Calu3 (cell line): ENCODE measurements at regions not wholly inside any gene's neighbourhood (a gene's known extent, or its start where the extent isn't known, plus 50 kb on each side); places are given as distances from the start of the nearest gene placed in this dataset.

Experiments used
- BruUV-seq: library from RNA; stranded (reverse); fragments of 400-500 nt; replicated peaks from 2 replicates; lab custom pipeline; 2021; lab: Mats Ljungman, UMichigan
- CTCF ChIA-PET: fragments of 300-600 bp; sonication (Branson Sonifier 250); formaldehyde crosslinking; loops from one replicate; lab custom pipeline; 2022; ENCODE audit warnings: antibody characterized with exemption; lab: Charles Lee
- DNase-seq: peaks from one replicate; pipeline ENCODE4 v3.0.0; 2022
- H3K27ac Mint-ChIP-seq: one replicate; pipeline ENCODE4 v1.8.0; 2022; ENCODE audit warnings: mixed read lengths; ENCODE audit not compliant: unreplicated experiment
- H3K27me3 Mint-ChIP-seq: one replicate; pipeline ENCODE4 v1.8.0; 2022; ENCODE audit warnings: mixed read lengths; ENCODE audit not compliant: unreplicated experiment
- H3K36me3 Mint-ChIP-seq: one replicate; pipeline ENCODE4 v1.8.0; 2022; ENCODE audit warnings: mild to moderate bottlenecking, moderate library complexity, mixed read lengths; ENCODE audit not compliant: insufficient read depth, unreplicated experiment
- H3K4me1 Mint-ChIP-seq: one replicate; pipeline ENCODE4 v1.8.0; 2022; ENCODE audit warnings: mild to moderate bottlenecking, low read depth, mixed read lengths; ENCODE audit not compliant: unreplicated experiment
- H3K4me3 Mint-ChIP-seq: one replicate; pipeline ENCODE4 v1.8.0; 2022; ENCODE audit warnings: mild to moderate bottlenecking, low read depth, moderate library complexity, mixed read lengths; ENCODE audit not compliant: unreplicated experiment
- H3K9me3 Mint-ChIP-seq: one replicate; pipeline ENCODE4 v1.8.0; 2022; ENCODE audit warnings: low read depth, mixed read lengths; ENCODE audit not compliant: unreplicated experiment
- CTCF ChIP-seq: fragments of 200-600 bp; IDR thresholded peaks from one replicate; pipeline ENCODE4 v1.8.0; 2022; ENCODE audit warnings: antibody characterized with exemption; ENCODE audit not compliant: unreplicated experiment
- intact Hi-C: fragments of 100-400 bp; cut with micrococcal nuclease; formaldehyde crosslinking; loops from one replicate; pipeline ENCODE4 v1.10.0; 2022; ENCODE audit not compliant: unreplicated experiment

GRCh38 chr6:51062166-51062722 lies 243.6 kb downstream of the TFAP2B start:
- intact Hi-C loops = no loop called here
- Mint-ChIP-seq H3K4me1 (no peaks in the 10 kb centered on the region), H3K9me3 (peaks cover 2% of the 10 kb centered on the region), H3K4me3 (no peak overlapping the region), H3K27me3 (no peaks in the 10 kb centered on the region), H3K36me3 (no peaks in the 10 kb centered on the region), H3K27ac (no peak overlapping the region)
- CTCF ChIA-PET = no interaction called here
- DNase-seq = no peak
- BruUV-seq = no TSS peak
- no peak for TF ChIP-seq CTCF

GRCh38 chr6:51077821-51078518 lies 259.3 kb downstream of the TFAP2B start:
- no peak for TF ChIP-seq CTCF
- CTCF ChIA-PET = no interaction called here
- Mint-ChIP-seq H3K27me3 (no peaks in the 10 kb centered on the region), H3K36me3 (no peaks in the 10 kb centered on the region), H3K4me1 (no peaks in the 10 kb centered on the region), H3K4me3 (no peak overlapping the region), H3K27ac (no peak overlapping the region), H3K9me3 (peaks cover 4% of the 10 kb centered on the region)
- DNase-seq = no peak
- intact Hi-C loops = no loop called here
- BruUV-seq = no TSS peak

GRCh38 chr6:51090343-51090742 lies 271.7 kb downstream of the TFAP2B start:
- H3K27ac Mint-ChIP-seq = no peak overlapping the region
- DNase-seq = no peak
- peaks cover 2% of the 10 kb centered on the region for H3K9me3 Mint-ChIP-seq
- BruUV-seq = no TSS peak
- H3K27me3 Mint-ChIP-seq = no peaks in the 10 kb centered on the region
- TF ChIP-seq CTCF = no peak
- intact Hi-C loops = no loop called here
- no peaks in the 10 kb centered on the region for H3K36me3 Mint-ChIP-seq
- CTCF ChIA-PET = no interaction called here
- H3K4me1 Mint-ChIP-seq = peaks cover 9% of the 10 kb centered on the region
- no peak overlapping the region for H3K4me3 Mint-ChIP-seq

- CTCF ChIA-PET = interaction anchor here (0.6 kb wide), 2 partner anchors 18 to 373 kb away, joined by 3 to 4 read pairs; no protein-coding TSS in a partner anchor
- H3K36me3 Mint-ChIP-seq = no peaks in the 10 kb centered on the region
- H3K4me3 Mint-ChIP-seq = no peak overlapping the region
- H3K9me3 Mint-ChIP-seq = peaks cover 2% of the 10 kb centered on the region
- no TSS peak for BruUV-seq
- H3K27me3 Mint-ChIP-seq = no peaks in the 10 kb centered on the region
- no peak for TF ChIP-seq CTCF
- no peak for DNase-seq
- H3K27ac Mint-ChIP-seq = no peak overlapping the region
- H3K4me1 Mint-ChIP-seq = peaks cover 9% of the 10 kb centered on the region
- intact Hi-C loops = no loop called here
These were observed 275.2 kb downstream of the TFAP2B start for GRCh38 chr6:51093871-51094270.
